Calu3 (cell line): ENCODE measurements at regions not wholly inside any gene's neighbourhood (a gene's known extent, or its start where the extent isn't known, plus 50 kb on each side); places are given as distances from the start of the nearest gene placed in this dataset.

Experiments used
- BruUV-seq: library from RNA; stranded (reverse); fragments of 400-500 nt; replicated peaks from 2 replicates; lab custom pipeline; 2021; lab: Mats Ljungman, UMichigan
- CTCF ChIA-PET: fragments of 300-600 bp; sonication (Branson Sonifier 250); formaldehyde crosslinking; loops from one replicate; lab custom pipeline; 2022; ENCODE audit warnings: antibody characterized with exemption; lab: Charles Lee
- DNase-seq: peaks from one replicate; pipeline ENCODE4 v3.0.0; 2022
- H3K27ac Mint-ChIP-seq: one replicate; pipeline ENCODE4 v1.8.0; 2022; ENCODE audit warnings: mixed read lengths; ENCODE audit not compliant: unreplicated experiment
- H3K27me3 Mint-ChIP-seq: one replicate; pipeline ENCODE4 v1.8.0; 2022; ENCODE audit warnings: mixed read lengths; ENCODE audit not compliant: unreplicated experiment
- H3K36me3 Mint-ChIP-seq: one replicate; pipeline ENCODE4 v1.8.0; 2022; ENCODE audit warnings: mild to moderate bottlenecking, moderate library complexity, mixed read lengths; ENCODE audit not compliant: insufficient read depth, unreplicated experiment
- H3K4me1 Mint-ChIP-seq: one replicate; pipeline ENCODE4 v1.8.0; 2022; ENCODE audit warnings: mild to moderate bottlenecking, low read depth, mixed read lengths; ENCODE audit not compliant: unreplicated experiment
- H3K4me3 Mint-ChIP-seq: one replicate; pipeline ENCODE4 v1.8.0; 2022; ENCODE audit warnings: mild to moderate bottlenecking, low read depth, moderate library complexity, mixed read lengths; ENCODE audit not compliant: unreplicated experiment
- H3K9me3 Mint-ChIP-seq: one replicate; pipeline ENCODE4 v1.8.0; 2022; ENCODE audit warnings: low read depth, mixed read lengths; ENCODE audit not compliant: unreplicated experiment
- intact Hi-C: fragments of 100-400 bp; cut with micrococcal nuclease; formaldehyde crosslinking; loops from one replicate; pipeline ENCODE4 v1.10.0; 2022; ENCODE audit not compliant: unreplicated experiment
- TF ChIP-seq, protein P1 (sequence below): fragments of 200-600 bp; IDR thresholded peaks from one replicate; pipeline ENCODE4 v1.8.0; 2022; ENCODE audit warnings: antibody characterized with exemption; ENCODE audit not compliant: unreplicated experiment

DNA sequence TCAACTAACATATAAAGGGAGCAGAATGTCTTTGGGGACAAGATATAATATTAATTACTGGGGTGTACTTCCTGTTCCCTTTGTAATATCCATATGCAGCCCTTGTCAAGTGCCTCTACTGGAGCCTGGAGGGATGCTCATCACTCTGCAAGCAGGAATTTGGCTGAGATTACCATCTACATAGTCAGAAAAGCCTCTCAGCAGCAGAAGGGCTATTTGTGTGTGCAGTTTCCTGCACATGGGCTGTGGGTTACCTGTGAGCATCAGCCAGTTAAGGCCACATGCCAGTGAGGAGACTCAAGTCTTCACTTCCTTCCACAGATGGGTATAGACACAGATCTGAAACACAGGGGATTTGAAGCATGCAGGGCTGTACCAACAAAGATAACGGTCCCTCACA is 278.1 kb upstream of the PLSCR5 start:
- Mint-ChIP-seq H3K36me3 (no peaks in the 10 kb centered on the region), H3K4me3 (no peak overlapping the region), H3K4me1 (no peaks in the 10 kb centered on the region), H3K27me3 (no peaks in the 10 kb centered on the region), H3K9me3 (no peaks in the 10 kb centered on the region), H3K27ac (no peak overlapping the region)
- intact Hi-C loops, result no loop called here
- CTCF ChIA-PET, result interaction anchor here (0.5 to 1.5 kb wide), 2 partner anchors 8 to 145 kb away, joined by 3 to 4 read pairs; no protein-coding TSS in a partner anchor
- BruUV-seq, result no TSS peak
- DNase-seq, result no peak
- TF ChIP-seq, protein P1, sequence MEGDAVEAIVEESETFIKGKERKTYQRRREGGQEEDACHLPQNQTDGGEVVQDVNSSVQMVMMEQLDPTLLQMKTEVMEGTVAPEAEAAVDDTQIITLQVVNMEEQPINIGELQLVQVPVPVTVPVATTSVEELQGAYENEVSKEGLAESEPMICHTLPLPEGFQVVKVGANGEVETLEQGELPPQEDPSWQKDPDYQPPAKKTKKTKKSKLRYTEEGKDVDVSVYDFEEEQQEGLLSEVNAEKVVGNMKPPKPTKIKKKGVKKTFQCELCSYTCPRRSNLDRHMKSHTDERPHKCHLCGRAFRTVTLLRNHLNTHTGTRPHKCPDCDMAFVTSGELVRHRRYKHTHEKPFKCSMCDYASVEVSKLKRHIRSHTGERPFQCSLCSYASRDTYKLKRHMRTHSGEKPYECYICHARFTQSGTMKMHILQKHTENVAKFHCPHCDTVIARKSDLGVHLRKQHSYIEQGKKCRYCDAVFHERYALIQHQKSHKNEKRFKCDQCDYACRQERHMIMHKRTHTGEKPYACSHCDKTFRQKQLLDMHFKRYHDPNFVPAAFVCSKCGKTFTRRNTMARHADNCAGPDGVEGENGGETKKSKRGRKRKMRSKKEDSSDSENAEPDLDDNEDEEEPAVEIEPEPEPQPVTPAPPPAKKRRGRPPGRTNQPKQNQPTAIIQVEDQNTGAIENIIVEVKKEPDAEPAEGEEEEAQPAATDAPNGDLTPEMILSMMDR, result no peak

DNA sequence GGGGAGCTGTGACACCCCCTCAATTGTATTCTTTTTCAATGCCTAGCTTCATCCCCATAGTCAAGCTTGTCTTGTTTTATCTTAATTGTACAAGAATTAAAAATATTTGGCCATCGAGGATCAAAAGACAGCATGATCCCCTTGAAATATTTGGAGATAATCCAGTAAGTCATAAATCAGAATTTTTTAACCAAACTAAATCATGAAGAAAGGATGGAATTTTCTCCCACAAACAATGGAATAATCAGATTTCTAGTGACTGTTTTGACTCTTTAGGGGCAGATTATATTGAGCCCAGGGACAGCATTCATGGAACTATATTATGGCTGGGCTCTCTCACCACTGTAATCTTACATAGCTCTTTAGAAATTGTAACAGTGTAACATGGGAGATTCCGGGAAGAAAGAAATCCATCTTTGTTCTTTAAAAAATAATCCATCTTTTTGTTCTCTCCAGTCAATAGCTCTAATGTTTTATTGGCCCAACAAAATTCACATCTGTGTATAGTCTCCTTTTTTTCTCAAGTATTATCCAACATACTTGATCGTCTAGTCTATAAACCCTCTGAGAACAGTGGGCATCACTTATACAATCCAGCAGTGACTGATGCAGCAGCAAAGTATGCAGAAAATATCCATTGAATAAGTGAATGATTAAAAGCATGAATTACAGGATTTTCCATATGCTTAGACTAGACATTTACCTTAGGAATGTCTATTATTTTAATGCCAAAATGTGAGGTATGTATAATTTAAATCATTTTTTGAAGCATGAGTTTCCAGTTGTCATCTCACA is 277.0 kb upstream of the PLSCR5 start:
- no peaks in the 10 kb centered on the region for H3K27me3 Mint-ChIP-seq
- intact Hi-C loops, result no loop called here

DNA sequence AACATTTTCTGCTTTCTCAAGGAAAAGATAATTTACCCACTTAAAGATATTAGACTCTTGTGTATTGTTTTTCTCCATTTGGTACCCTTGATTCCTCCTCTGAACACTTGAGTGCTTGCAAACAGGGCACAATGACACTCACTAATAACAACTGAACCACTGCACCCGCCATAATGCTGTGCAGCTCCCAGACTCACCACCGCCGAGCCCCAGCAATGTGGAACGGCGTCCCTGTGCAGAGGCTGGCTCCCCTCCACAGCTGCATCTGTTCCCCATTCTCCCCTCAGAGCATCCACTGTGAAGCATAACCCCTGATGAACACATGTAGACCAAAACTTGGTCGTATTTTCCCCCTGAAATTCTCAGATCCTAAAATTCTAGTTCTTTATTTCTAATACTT is 276.2 kb upstream of the PLSCR5 start:
- no peaks in the 10 kb centered on the region for H3K36me3 Mint-ChIP-seq

More for the DNA sequence above, 277.0 kb upstream of the PLSCR5 start:
- CTCF ChIA-PET, result interaction anchor here (1.5 kb wide), 1 partner anchor 9 kb away, joined by 4 read pairs; no protein-coding TSS in a partner anchor
- Mint-ChIP-seq H3K9me3 (no peaks in the 10 kb centered on the region), H3K36me3 (no peaks in the 10 kb centered on the region), H3K4me3 (no peak overlapping the region), H3K27ac (no peak overlapping the region), H3K4me1 (no peaks in the 10 kb centered on the region)
- TF ChIP-seq, protein P1, result no peak
- no TSS peak for BruUV-seq
- no peak for DNase-seq

DNA sequence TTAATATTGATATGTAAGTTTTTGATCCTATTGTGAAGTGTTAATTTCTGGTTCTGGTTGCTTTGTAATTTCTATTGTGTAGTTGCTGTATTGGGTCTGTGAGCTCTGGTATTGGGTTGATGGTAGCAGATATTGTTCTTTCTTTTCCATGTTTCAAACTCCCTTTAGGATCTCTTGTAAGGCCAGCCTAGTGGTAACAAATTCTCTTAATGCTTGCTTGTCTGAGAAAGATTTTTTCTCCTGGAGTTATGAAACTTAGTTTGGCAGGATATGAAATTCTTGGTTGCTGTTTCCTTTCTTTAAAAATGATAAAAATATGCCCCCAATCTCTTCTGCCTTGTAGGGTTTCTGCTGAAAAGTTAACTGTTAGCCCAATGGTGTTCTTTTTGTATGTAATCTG is 268.6 kb upstream of the PLSCR5 start:
- Mint-ChIP-seq H3K4me1 (no peaks in the 10 kb centered on the region), H3K27ac (no peak overlapping the region), H3K27me3 (no peaks in the 10 kb centered on the region), H3K4me3 (no peak overlapping the region), H3K9me3 (peaks cover 3% of the 10 kb centered on the region), H3K36me3 (no peaks in the 10 kb centered on the region)
- no peak for DNase-seq
- intact Hi-C loops, result no loop called here
- TF ChIP-seq, protein P1, result no peak
- no TSS peak for BruUV-seq
- CTCF ChIA-PET, result no interaction called here

More for the DNA sequence above, 276.2 kb upstream of the PLSCR5 start:
- H3K4me3 Mint-ChIP-seq, result no peak overlapping the region
- H3K27ac Mint-ChIP-seq, result no peak overlapping the region
- intact Hi-C loops, result no loop called here
- CTCF ChIA-PET, result no interaction called here
- H3K9me3 Mint-ChIP-seq, result no peaks in the 10 kb centered on the region
- no peaks in the 10 kb centered on the region for H3K27me3 Mint-ChIP-seq
- no peaks in the 10 kb centered on the region for H3K4me1 Mint-ChIP-seq
- DNase-seq, result no peak
- no TSS peak for BruUV-seq
- TF ChIP-seq, protein P1, result no peak
